GM12892 (cell line): ENCODE measurements at regions not wholly inside any gene's neighbourhood (a gene's known extent, or its start where the extent isn't known, plus 50 kb on each side); places are given as distances from the start of the nearest gene placed in this dataset.

Experiments used
- POLR2A ChIP-seq: IDR thresholded peaks from 2 replicates; pipeline ENCODE4 v1.6.1; 2011; ENCODE audit warnings: low read depth, low read length, control low read depth
- POLR2AphosphoS5 ChIP-seq: IDR thresholded peaks from 2 replicates; pipeline ENCODE4 v1.6.1; 2011; ENCODE audit warnings: low read depth, low read length, control low read depth
- TAF1 ChIP-seq: IDR thresholded peaks from 2 replicates; pipeline ENCODE4 v1.6.1; 2011; ENCODE audit warnings: low read depth, mild to moderate bottlenecking, control low read depth, low read length, borderline replicate concordance

DNA sequence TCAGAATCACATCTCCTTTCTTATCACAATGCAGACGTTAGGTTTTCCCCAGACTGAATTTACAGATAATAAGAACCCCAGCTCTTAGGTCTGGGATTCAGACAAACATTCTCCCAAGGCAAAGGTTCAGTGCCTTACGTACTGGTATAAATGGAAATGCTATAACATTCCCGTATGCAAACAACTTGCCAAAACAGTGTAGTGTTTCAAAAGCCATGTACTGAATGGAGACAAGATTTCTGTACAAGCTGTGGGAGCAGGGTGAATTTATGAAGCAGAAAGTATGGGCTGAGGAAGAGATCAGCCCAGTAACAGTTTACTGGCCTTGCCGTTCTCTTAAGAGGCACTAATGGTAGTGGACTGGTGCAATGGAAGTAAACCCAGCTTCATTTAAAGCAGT, 225.5 kb upstream of the ZNF462 start:
- TF ChIP-seq POLR2A (no peak), POLR2AphosphoS5 (no peak), TAF1 (no peak)
